ENCODE measurements at regions not wholly inside any gene's neighbourhood (a gene's known extent, or its start where the extent isn't known, plus 50 kb on each side); places are given as distances from the start of the nearest gene placed in this dataset.

DNA sequence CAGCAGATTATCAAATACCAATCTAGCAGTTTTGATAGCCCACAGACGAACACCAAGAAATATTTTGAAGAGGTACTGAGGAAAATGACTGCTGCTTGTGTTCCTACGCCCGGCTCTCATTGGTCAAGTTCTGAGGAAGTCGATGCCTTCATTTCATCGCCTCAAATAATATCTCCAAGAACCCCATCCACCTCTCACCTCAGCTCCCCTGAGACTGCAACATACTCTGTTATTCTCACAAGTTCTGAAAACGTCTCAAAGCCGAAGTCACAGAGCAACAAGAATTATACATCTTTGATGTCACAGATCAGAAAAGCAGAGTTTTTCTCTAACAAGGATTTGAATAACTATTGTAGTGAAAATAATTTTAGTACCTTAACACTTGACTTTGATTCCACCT is 55.5 kb upstream of the BCAT1 start:
- DNase-seq = no peak

DNA sequence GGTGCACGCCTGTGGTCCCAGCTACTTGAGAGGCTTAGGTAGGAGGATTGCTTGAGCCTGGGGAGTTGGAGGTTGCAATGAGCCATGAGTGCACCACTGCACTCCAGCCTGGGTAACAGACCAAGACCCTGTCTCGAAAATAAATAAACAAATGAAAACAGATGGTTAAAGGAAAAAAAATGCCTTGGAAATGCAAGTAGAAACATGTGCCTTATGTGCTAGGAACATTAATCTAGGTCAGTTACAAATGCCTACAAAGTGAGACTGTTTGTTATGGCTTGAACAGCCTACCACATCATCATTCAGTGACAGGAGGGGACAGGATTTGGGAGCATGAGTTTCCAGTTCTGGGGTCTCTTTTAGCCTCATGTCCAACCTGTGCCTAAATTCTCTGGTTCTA is 52.4 kb upstream of the BCAT1 start:
- DNase-seq = no peak
